Keratinocyte (primary cell): ENCODE measurements at regions not wholly inside any gene's neighbourhood (a gene's known extent, or its start where the extent isn't known, plus 50 kb on each side); places are given as distances from the start of the nearest gene placed in this dataset.

Experiments
- CTCF ChIP-seq, 3 experiments: IDR thresholded peaks in 1 of 3; conservative IDR thresholded peaks in 1 of 3; optimal IDR thresholded peaks in 1 of 3; 2 replicates in 2 of 3; 3 replicates in 1 of 3; pipeline versions ENCODE3 to v1.5.1; 2011; ENCODE audit warnings: low read length in 3 of 3, mild to moderate bottlenecking in 3 of 3, moderate library complexity in 2 of 3, control low read depth in 1 of 3, inconsistent platforms in 1 of 3; ENCODE audit not compliant: insufficient read depth in 2 of 3; ENCODE audit errors: extremely low read depth in 1 of 3
- EZH2 ChIP-seq: IDR thresholded peaks from one replicate; pipeline ENCODE4 v1.6.1; 2012; ENCODE audit warnings: inconsistent platforms, mild to moderate bottlenecking, low read length, moderate library complexity

DNA sequence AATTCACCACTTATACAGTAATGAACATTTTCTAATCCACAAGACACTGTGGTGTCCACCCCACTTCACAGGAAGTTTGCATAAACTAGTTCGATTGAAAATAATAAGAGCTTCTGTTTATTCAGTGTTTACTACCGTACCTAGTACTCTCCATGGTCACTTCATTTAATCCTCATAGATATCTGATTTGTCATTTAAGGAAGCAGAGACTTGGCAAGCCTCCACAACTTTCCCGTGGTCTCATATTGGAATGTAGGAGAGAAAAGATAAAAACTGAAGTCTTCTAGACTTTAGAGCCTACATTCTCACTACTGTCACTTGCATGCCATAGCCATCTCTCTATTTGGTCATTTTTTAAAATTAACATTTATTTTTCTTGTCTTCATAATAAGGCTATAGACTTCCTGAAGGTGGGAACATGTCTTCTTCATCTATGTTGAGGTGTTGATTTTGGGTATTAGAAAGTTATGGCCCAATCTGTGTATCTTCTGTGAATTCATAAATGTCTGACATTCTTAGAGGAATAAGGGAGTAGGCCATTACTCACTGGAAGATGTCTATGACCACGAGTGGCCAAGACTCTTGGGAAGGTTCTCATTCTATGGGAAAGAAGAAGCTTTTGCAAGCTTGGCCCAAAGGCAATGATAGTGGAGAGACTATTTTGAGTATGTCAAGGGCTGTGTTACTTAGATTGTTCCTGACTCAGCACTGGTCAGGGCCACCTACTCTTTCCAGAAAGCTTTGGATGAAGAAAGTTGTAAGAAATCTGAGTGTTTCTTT lies 423.7 kb downstream of the LRIG3 start:
- TF ChIP-seq CTCF (optimal IDR thresholded peaks at IDR 0.05 in 1 of 3, IDR thresholded peaks at IDR 0.05 in 1 of 3, conservative IDR thresholded peaks at IDR 0.05 in 1 of 3; ENCODE audit: extremely low read depth in 1 of 3, insufficient read depth in 2 of 3, low read length in 3 of 3) (no peak), EZH2 (no peak)
